ENCODE measurements at regions not wholly inside any gene's neighbourhood (a gene's known extent, or its start where the extent isn't known, plus 50 kb on each side); places are given as distances from the start of the nearest gene placed in this dataset.

DNA sequence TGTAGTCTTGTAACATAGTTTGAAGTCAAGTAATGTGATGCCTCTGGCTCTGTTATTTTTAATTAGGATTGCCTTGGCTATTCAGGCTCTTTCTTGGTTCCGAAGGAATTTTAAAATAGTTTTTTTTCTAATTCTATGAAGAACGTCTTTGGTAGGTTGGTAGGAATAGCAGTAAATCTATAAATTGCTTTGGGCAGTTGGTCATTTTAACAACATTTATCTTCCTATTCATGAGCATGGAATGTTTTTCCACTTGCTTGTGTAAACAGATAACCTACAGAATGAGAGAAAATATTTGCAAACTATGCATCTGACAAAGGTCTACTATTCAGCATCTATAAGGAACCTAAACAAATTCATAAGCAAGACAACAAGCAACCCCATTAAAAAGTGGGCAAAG, 173.2 kb upstream of the TRPC7 start:
- WGBS, 2 experiments = 84 to 97% methylated on average over 2 of the region's 2 CpGs
- no peak overlapping the region for H3K4me3 ChIP-seq (ENCODE audit: insufficient read depth, low read depth, low read length)
- H3K4me1 ChIP-seq (ENCODE audit: control insufficient read depth, insufficient read depth, low read length) = no peaks in the 10 kb centered on the region
- no peak overlapping the region for H3K27ac ChIP-seq (ENCODE audit: insufficient read depth, low read depth, low read length, poor library complexity, severe bottlenecking)
- H3K9me3 ChIP-seq (ENCODE audit: control insufficient read depth, low read length) = no peaks in the 10 kb centered on the region
- no peaks in the 10 kb centered on the region for H3K36me3 ChIP-seq (ENCODE audit: control insufficient read depth, insufficient read depth, low read length)
- H3K27me3 ChIP-seq (ENCODE audit: control insufficient read depth, insufficient read depth, low read length, poor library complexity, severe bottlenecking) = no peaks in the 10 kb centered on the region

DNA sequence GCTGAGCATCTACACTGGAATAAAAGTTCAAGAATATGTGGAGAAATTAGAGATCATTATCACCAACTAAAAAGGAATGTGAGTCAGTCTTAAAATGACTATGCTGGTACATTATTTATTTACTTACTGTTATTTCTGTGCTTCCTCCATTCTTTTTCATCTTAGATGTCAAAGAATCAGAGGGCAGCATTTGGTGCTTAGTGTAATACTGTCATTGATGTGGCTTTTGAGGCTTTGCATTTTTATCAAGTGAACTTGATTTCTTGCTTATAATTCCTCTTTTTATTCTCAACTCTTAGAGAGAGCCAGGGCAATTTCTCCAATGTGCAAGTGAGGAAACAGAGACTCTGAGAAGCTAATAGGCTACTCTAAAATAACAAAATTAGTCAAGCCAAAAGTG, 163.7 kb upstream of the TRPC7 start:
- Histone ChIP-seq H3K36me3 (ENCODE audit: control insufficient read depth, insufficient read depth, low read length) (no peaks in the 10 kb centered on the region), H3K4me3 (ENCODE audit: insufficient read depth, low read depth, low read length) (no peak overlapping the region), H3K4me1 (ENCODE audit: control insufficient read depth, insufficient read depth, low read length) (peaks cover 7% of the 10 kb centered on the region), H3K27me3 (ENCODE audit: control insufficient read depth, insufficient read depth, low read length, poor library complexity, severe bottlenecking) (no peaks in the 10 kb centered on the region), H3K9me3 (ENCODE audit: control insufficient read depth, low read length) (no peaks in the 10 kb centered on the region), H3K27ac (ENCODE audit: insufficient read depth, low read depth, low read length, poor library complexity, severe bottlenecking) (no peak overlapping the region)

DNA sequence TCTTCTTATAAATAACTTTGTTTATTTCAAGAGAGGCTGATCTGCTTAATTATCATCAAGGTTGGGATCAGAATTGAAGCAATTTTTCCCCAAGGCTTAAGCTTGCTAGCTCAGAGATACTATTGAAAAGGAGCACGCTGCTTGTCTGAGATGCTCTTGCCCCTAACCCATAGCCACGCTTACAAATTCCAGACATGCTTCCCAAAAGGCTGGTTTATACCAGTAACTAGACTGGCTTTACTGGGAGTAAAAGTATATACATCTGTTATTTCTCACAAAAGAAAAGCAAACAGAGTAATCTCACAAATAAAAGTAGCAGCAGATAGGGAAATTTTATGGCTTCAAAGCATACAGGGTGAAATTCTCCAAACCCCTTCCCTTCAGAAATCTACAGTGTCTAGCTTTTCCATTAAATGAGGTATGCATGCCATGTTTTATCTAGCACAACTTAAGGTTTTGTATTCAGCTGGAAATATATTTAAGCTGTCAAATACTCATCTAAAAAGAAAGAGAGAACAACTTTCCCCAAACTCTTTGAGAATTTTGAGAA, 163.2 kb upstream of the TRPC7 start:
- H3K9me3 ChIP-seq (ENCODE audit: control insufficient read depth, low read length) = no peaks in the 10 kb centered on the region
- peaks cover 7% of the 10 kb centered on the region for H3K4me1 ChIP-seq (ENCODE audit: control insufficient read depth, insufficient read depth, low read length)

GRCh38 chr5:136527311-136527710, 162.0 kb upstream of the TRPC7 start:
- no peaks in the 10 kb centered on the region for H3K36me3 ChIP-seq (ENCODE audit: control insufficient read depth, insufficient read depth, low read length)
- no peaks in the 10 kb centered on the region for H3K9me3 ChIP-seq (ENCODE audit: control insufficient read depth, low read length)
- H3K4me3 ChIP-seq (ENCODE audit: insufficient read depth, low read depth, low read length) = no peak overlapping the region
- no peak overlapping the region for H3K27ac ChIP-seq (ENCODE audit: insufficient read depth, low read depth, low read length, poor library complexity, severe bottlenecking)
- H3K27me3 ChIP-seq (ENCODE audit: control insufficient read depth, insufficient read depth, low read length, poor library complexity, severe bottlenecking) = no peaks in the 10 kb centered on the region
- WGBS, 2 experiments = 90 to 96% methylated on average over 4 of the region's 4 CpGs
- H3K4me1 ChIP-seq (ENCODE audit: control insufficient read depth, insufficient read depth, low read length) = peaks cover 7% of the 10 kb centered on the region

More for the DNA sequence above, 163.2 kb upstream of the TRPC7 start:
- no peaks in the 10 kb centered on the region for H3K36me3 ChIP-seq (ENCODE audit: control insufficient read depth, insufficient read depth, low read length)
- no peak overlapping the region for H3K4me3 ChIP-seq (ENCODE audit: insufficient read depth, low read depth, low read length)
- H3K27me3 ChIP-seq (ENCODE audit: control insufficient read depth, insufficient read depth, low read length, poor library complexity, severe bottlenecking) = no peaks in the 10 kb centered on the region
- WGBS, 2 experiments = 79 to 85% methylated on average over 2 of the region's 2 CpGs
- H3K27ac ChIP-seq (ENCODE audit: insufficient read depth, low read depth, low read length, poor library complexity, severe bottlenecking) = no peak overlapping the region

GRCh38 chr5:136526791-136527190, 161.4 kb upstream of the TRPC7 start:
- H3K27ac ChIP-seq (ENCODE audit: insufficient read depth, low read depth, low read length, poor library complexity, severe bottlenecking) = no peak overlapping the region
- H3K9me3 ChIP-seq (ENCODE audit: control insufficient read depth, low read length) = no peaks in the 10 kb centered on the region
- 84 to 86% methylated on average over 5 of the region's 5 CpGs for WGBS, 2 experiments
- no peaks in the 10 kb centered on the region for H3K36me3 ChIP-seq (ENCODE audit: control insufficient read depth, insufficient read depth, low read length)
- H3K27me3 ChIP-seq (ENCODE audit: control insufficient read depth, insufficient read depth, low read length, poor library complexity, severe bottlenecking) = no peaks in the 10 kb centered on the region
- no peak overlapping the region for H3K4me3 ChIP-seq (ENCODE audit: insufficient read depth, low read depth, low read length)
- peaks cover 7% of the 10 kb centered on the region for H3K4me1 ChIP-seq (ENCODE audit: control insufficient read depth, insufficient read depth, low read length)

- no peak overlapping the region for H3K27ac ChIP-seq (ENCODE audit: insufficient read depth, low read depth, low read length, poor library complexity, severe bottlenecking)
- no peak overlapping the region for H3K4me3 ChIP-seq (ENCODE audit: insufficient read depth, low read depth, low read length)
- H3K9me3 ChIP-seq (ENCODE audit: control insufficient read depth, low read length) = no peaks in the 10 kb centered on the region
- H3K27me3 ChIP-seq (ENCODE audit: control insufficient read depth, insufficient read depth, low read length, poor library complexity, severe bottlenecking) = no peaks in the 10 kb centered on the region
- H3K4me1 ChIP-seq (ENCODE audit: control insufficient read depth, insufficient read depth, low read length) = peaks cover 7% of the 10 kb centered on the region
- WGBS, 2 experiments = 88 to 91% methylated on average over 4 of the region's 4 CpGs
- H3K36me3 ChIP-seq (ENCODE audit: control insufficient read depth, insufficient read depth, low read length) = no peaks in the 10 kb centered on the region
Observed at GRCh38 chr5:136526021-136526420, 160.7 kb upstream of the TRPC7 start.

GRCh38 chr5:136525597-136525996, 160.3 kb upstream of the TRPC7 start:
- WGBS, 2 experiments = 42 to 61% methylated on average over 2 of the region's 2 CpGs
- Histone ChIP-seq H3K4me3 (ENCODE audit: insufficient read depth, low read depth, low read length) (no peak overlapping the region), H3K27ac (ENCODE audit: insufficient read depth, low read depth, low read length, poor library complexity, severe bottlenecking) (no peak overlapping the region), H3K4me1 (ENCODE audit: control insufficient read depth, insufficient read depth, low read length) (peaks cover 7% of the 10 kb centered on the region), H3K36me3 (ENCODE audit: control insufficient read depth, insufficient read depth, low read length) (no peaks in the 10 kb centered on the region), H3K27me3 (ENCODE audit: control insufficient read depth, insufficient read depth, low read length, poor library complexity, severe bottlenecking) (no peaks in the 10 kb centered on the region), H3K9me3 (ENCODE audit: control insufficient read depth, low read length) (no peaks in the 10 kb centered on the region)

DNA sequence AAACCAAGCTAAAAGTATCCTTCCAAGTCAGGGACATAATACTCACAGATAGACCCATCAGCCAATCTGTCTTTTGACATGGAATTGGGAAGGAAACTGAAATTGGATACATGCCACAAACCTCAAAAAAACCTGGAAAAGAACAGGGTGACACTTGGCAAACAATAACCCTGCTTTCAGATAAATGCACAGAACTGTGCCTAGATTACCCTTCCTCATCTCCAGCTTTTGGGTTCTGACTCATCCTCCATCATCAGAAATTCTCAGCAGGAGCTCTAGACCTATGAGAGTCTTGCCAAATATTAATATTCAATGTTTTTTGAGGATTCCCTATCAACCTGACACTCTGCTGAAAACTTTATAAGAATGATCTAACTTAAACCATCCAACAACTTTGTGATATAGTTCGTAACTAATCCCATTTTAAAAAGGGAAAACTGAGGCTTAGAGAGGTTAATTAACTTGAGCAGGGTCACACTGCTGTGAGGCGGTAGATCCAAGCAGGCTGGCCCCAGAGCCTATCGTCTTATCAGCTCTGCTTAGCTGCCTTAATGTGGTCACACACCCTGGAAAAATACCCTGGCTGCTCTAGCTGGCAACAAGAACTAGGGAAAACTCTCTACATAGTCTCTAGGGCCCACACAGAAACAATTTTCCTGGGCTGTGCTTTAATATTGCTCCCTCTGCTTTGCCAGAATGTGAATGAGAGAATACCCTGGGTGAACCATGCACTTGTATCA, 157.0 kb upstream of the TRPC7 start:
- 87 to 88% methylated on average over 3 of the region's 3 CpGs for WGBS, 2 experiments
- Histone ChIP-seq H3K9me3 (ENCODE audit: control insufficient read depth, low read length) (no peaks in the 10 kb centered on the region), H3K4me1 (ENCODE audit: control insufficient read depth, insufficient read depth, low read length) (peaks cover 7% of the 10 kb centered on the region), H3K27me3 (ENCODE audit: control insufficient read depth, insufficient read depth, low read length, poor library complexity, severe bottlenecking) (no peaks in the 10 kb centered on the region), H3K36me3 (ENCODE audit: control insufficient read depth, insufficient read depth, low read length) (no peaks in the 10 kb centered on the region), H3K27ac (ENCODE audit: insufficient read depth, low read depth, low read length, poor library complexity, severe bottlenecking) (no peak overlapping the region), H3K4me3 (ENCODE audit: insufficient read depth, low read depth, low read length) (no peak overlapping the region)

- Histone ChIP-seq H3K27ac (ENCODE audit: insufficient read depth, low read depth, low read length, poor library complexity, severe bottlenecking) (no peak overlapping the region), H3K9me3 (ENCODE audit: control insufficient read depth, low read length) (no peaks in the 10 kb centered on the region), H3K4me3 (ENCODE audit: insufficient read depth, low read depth, low read length) (no peak overlapping the region), H3K27me3 (ENCODE audit: control insufficient read depth, insufficient read depth, low read length, poor library complexity, severe bottlenecking) (no peaks in the 10 kb centered on the region), H3K36me3 (ENCODE audit: control insufficient read depth, insufficient read depth, low read length) (no peaks in the 10 kb centered on the region), H3K4me1 (ENCODE audit: control insufficient read depth, insufficient read depth, low read length) (peaks cover 4% of the 10 kb centered on the region)
Observed at GRCh38 chr5:136521696-136522095, 156.4 kb upstream of the TRPC7 start.

GRCh38 chr5:136518814-136519213, 153.5 kb upstream of the TRPC7 start:
- H3K4me1 ChIP-seq (ENCODE audit: control insufficient read depth, insufficient read depth, low read length) = no peaks in the 10 kb centered on the region
- no peaks in the 10 kb centered on the region for H3K27me3 ChIP-seq (ENCODE audit: control insufficient read depth, insufficient read depth, low read length, poor library complexity, severe bottlenecking)
- no peaks in the 10 kb centered on the region for H3K9me3 ChIP-seq (ENCODE audit: control insufficient read depth, low read length)
- WGBS, 2 experiments = 75 to 92% methylated on average over 3 of the region's 3 CpGs
- no peaks in the 10 kb centered on the region for H3K36me3 ChIP-seq (ENCODE audit: control insufficient read depth, insufficient read depth, low read length)
- no peak overlapping the region for H3K4me3 ChIP-seq (ENCODE audit: insufficient read depth, low read depth, low read length)
- no peak overlapping the region for H3K27ac ChIP-seq (ENCODE audit: insufficient read depth, low read depth, low read length, poor library complexity, severe bottlenecking)

Measured in ectodermal cell (in vitro differentiated cells).